COLO668 (cell line): ENCODE measurements at regions not wholly inside any gene's neighbourhood (a gene's known extent, or its start where the extent isn't known, plus 50 kb on each side); places are given as distances from the start of the nearest gene placed in this dataset.

ENCODE experiments used
- DNase-seq: peaks from one replicate; lab custom pipeline; 2025; ENCODE audit not compliant: unreplicated experiment; lab: John Stamatoyannopoulos, UW

GRCh38 chr16:48745541-48745940, 135.6 kb upstream of the N4BP1 start:
- DNase-seq: no peak

- DNase-seq: no peak
Measured at GRCh38 chr16:48740964-48741363, 131.0 kb upstream of the N4BP1 start.

GRCh38 chr16:48734220-48734619, 124.2 kb upstream of the N4BP1 start:
- no peak for DNase-seq

DNA sequence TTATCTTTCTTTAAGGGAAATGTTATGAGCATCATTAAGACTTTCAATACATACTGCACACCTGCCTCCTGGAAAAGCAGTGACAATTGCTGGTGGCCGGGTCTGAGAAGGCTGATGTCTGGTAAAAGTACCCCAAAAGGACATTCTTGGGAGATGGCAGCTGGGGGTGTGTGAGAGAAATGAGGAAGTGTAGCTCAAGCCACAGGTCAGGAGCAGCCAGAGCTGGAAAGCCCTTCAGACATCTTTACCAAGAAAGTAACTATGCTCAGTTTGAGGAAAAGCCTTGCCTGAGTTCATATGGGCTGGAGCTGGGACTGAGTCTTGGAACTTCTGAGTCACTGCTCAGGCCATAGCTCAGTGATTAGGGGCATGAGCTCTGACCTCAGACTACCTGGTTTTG, 94.7 kb upstream of the N4BP1 start:
- no peak for DNase-seq

DNA sequence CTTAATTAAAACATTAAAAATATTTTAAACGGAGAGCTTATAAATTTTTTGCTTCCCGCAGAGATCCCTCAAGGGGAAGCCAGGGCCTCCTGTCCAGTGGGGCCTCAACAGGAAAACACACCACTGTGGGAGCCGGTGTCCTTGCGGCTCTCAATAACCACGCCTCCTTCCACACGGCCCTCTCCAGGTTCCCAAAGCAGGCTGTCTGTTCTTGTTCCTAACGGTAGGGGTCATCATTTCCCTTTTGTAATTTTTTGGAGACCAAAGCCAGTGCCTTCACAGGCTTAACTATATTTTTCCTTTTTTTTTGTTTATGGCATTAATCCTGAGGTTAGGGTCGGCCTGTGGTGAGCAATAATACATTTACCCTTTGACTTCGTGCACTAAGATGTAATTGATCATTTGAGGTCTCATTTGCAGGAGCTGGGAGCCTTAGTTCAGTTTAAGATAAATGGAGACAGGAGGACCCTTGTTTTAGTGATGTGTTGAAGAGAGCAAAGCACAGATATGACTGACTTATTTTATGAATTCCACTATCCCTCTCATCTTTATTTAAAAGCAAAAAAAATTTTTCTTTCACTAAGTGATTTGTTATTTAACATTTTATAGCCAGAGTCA, 77.5 kb upstream of the N4BP1 start:
- peak; percentile 55 for DNase-seq

DNA sequence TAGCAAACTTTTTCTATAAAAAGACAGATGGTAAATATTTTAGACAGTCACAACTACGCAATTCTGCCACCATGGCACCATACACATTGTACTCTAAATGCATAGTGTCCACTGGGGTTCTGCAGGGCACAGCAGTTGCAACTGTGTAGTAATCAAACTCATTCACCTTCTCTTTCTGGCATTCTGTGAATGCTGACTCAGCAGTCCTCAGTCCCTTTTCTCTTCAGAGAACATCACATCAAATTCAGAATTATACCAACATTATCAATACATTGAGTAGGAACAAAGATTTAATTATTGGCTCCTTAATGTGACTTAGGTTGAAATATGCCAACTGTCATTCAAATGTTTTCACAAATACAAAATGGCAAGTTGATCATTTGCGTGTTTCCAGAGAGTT, 74.2 kb upstream of the N4BP1 start:
- DNase-seq: no peak

GRCh38 chr16:48682971-48683370, 73.0 kb upstream of the N4BP1 start:
- DNase-seq: no peak

- no peak for DNase-seq
Measured at GRCh38 chr16:48681520-48681919, 71.5 kb upstream of the N4BP1 start.

GRCh38 chr16:48680881-48681280, 70.9 kb upstream of the N4BP1 start:
- DNase-seq: no peak

DNA sequence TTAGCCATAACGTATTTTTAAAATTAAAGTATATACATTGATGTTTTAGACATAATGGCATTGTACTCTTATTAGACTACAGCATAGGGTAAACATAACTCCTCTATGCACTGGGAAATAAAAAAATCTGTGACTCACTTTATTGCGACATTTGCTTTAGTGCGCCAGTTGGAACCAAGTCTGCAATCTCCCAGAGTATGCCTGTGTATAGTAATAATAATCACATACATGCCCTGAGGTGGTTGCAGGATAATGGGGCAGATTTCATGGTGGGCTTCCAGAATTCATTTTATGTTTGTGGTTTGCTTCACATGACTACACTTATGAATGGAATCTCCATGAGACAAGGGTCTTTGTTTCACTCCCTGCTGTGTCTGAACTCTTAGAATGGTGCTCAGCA, 66.9 kb upstream of the N4BP1 start:
- DNase-seq: no peak

- DNase-seq: peak; percentile 15
Measured at GRCh38 chr16:48668184-48668583, 58.2 kb upstream of the N4BP1 start.

DNA sequence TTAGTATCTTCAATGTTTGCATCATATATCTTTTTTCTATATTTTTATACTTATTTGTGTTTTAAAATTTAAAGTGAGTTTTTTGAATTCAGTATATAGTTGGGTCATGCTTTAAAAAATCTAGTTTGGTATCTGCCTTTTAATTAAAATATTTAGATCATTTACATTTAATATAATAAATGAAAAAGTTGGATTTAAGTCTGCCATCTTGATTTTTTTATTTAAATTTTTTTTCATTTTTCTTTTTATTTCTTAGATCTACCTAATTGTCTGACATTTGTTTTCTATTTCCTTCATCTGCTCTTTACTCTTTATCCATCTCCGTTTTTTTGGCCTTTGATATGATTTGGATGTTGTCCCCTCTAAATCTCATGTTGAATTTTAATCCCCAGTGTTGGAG, 50.0 kb upstream of the N4BP1 start:
- no peak for DNase-seq
